SH-SY5Y (cell line): ENCODE measurements at regions not wholly inside any gene's neighbourhood (a gene's known extent, or its start where the extent isn't known, plus 50 kb on each side); places are given as distances from the start of the nearest gene placed in this dataset.

ENCODE experiments used
- GATA2 ChIP-seq: IDR thresholded peaks from 2 replicates; pipeline ENCODE4 v1.6.1; 2011; ENCODE audit warnings: mild to moderate bottlenecking, low read depth, low read length
- GATA3 ChIP-seq: IDR thresholded peaks from 2 replicates; pipeline ENCODE4 v1.6.1; 2011; ENCODE audit warnings: low read depth, mild to moderate bottlenecking, low read length, moderate library complexity

GRCh38 chr2:137812517-137812916, 151.8 kb upstream of the HNMT start:
- TF ChIP-seq GATA2 = no peak
- no peak for TF ChIP-seq GATA3
